ENCODE measurements at regions not wholly inside any gene's neighbourhood (a gene's known extent, or its start where the extent isn't known, plus 50 kb on each side); places are given as distances from the start of the nearest gene placed in this dataset.
A peak's percentile ranks its signal among the peaks of the same experiment; 100 is the strongest.

DNA sequence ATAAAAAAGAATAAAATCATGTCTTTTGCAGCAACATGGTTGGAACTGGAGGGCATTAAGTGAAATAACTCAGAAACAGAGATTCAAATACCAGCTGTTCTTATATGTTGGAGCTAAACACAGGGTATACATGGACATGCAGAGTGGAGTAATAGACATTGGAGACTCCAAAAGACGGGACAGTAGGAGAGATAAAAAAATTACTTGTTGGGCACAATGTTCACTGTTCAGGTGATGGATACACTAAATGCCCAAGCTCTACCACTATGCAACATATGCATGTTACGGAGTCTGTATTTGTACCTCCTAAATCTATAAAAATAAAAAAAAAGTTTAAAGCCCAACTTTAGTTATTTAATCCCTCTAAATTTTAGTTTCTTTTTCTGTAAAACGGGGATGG is 184.6 kb upstream of the TPK1 start:
- H3K4me3 ChIP-seq (ENCODE audit: low read depth, low read length): no peak overlapping the region
- no peak for TF ChIP-seq POLR2A (IDR thresholded peaks at IDR 0.05; ENCODE audit: extremely low read depth, insufficient read length)
- no peak for TF ChIP-seq MYC (IDR thresholded peaks at IDR 0.05; ENCODE audit: low read depth, low read length)
- TF ChIP-seq, protein P1, sequence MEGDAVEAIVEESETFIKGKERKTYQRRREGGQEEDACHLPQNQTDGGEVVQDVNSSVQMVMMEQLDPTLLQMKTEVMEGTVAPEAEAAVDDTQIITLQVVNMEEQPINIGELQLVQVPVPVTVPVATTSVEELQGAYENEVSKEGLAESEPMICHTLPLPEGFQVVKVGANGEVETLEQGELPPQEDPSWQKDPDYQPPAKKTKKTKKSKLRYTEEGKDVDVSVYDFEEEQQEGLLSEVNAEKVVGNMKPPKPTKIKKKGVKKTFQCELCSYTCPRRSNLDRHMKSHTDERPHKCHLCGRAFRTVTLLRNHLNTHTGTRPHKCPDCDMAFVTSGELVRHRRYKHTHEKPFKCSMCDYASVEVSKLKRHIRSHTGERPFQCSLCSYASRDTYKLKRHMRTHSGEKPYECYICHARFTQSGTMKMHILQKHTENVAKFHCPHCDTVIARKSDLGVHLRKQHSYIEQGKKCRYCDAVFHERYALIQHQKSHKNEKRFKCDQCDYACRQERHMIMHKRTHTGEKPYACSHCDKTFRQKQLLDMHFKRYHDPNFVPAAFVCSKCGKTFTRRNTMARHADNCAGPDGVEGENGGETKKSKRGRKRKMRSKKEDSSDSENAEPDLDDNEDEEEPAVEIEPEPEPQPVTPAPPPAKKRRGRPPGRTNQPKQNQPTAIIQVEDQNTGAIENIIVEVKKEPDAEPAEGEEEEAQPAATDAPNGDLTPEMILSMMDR (IDR thresholded peaks at IDR 0.05; ENCODE audit: low read depth, low read length): no peak
- TF ChIP-seq, protein P2, sequence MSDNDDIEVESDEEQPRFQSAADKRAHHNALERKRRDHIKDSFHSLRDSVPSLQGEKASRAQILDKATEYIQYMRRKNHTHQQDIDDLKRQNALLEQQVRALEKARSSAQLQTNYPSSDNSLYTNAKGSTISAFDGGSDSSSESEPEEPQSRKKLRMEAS (IDR thresholded peaks at IDR 0.05; ENCODE audit: low read depth, low read length): no peak
- DNase-seq (ENCODE audit: low read depth): no peak

DNA sequence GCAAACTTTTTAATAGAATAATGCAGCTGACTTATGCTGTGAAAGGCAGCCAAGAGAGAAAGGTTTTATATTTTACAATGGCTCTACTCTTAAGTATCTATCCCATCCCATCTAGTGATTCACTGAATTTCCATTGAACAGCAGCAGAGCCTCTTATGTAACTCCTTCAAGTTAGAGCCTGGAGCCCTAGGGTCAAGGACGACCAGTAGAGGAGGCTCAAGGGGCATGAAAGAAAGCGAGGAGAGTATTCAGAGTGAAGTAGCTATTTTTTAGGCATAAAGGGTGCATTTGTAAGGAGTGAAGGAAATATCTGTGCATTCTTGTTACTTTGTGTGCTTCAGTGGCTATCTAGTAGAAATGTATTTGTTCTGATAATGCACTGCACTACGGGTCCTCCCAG is 180.2 kb upstream of the TPK1 start:
- H3K4me3 ChIP-seq (ENCODE audit: low read depth, low read length): no peak overlapping the region
- TF ChIP-seq MYC (IDR thresholded peaks at IDR 0.05; ENCODE audit: low read depth, low read length) (no peak), POLR2A (IDR thresholded peaks at IDR 0.05; ENCODE audit: extremely low read depth, insufficient read length) (no peak)
- TF ChIP-seq, protein P2 (IDR thresholded peaks at IDR 0.05; ENCODE audit: low read depth, low read length): no peak
- TF ChIP-seq, protein P1 (IDR thresholded peaks at IDR 0.05; ENCODE audit: low read depth, low read length): peak; percentile 19
- DNase-seq (ENCODE audit: low read depth): peak; percentile 27

DNA sequence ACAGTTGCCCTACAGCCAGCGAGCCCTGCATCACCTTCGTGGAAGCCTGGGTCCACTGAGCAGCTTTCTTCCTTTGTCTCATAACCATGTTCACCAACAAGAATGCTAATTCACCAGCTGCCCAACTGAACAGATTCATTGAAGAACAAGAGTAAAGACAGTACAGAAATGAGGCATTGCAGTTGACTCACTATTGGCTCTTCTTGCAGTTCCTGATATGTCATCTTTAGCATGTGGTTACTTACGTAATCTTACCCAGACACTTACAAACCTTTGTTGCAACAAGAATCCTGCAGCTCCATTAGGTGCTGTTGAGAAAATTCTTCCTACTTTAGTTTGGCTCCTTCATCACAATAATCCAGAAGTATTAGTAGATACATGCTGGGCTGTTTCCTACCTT is 174.0 kb upstream of the TPK1 start:
- H3K4me3 ChIP-seq (ENCODE audit: low read depth, low read length): no peak overlapping the region
- peak; percentile 56 for DNase-seq (ENCODE audit: low read depth)
- TF ChIP-seq, protein P2 (IDR thresholded peaks at IDR 0.05; ENCODE audit: low read depth, low read length): no peak
- TF ChIP-seq POLR2A (IDR thresholded peaks at IDR 0.05; ENCODE audit: extremely low read depth, insufficient read length): no peak
- TF ChIP-seq, protein P1 (IDR thresholded peaks at IDR 0.05; ENCODE audit: low read depth, low read length): no peak
- TF ChIP-seq MYC (IDR thresholded peaks at IDR 0.05; ENCODE audit: low read depth, low read length): no peak

DNA sequence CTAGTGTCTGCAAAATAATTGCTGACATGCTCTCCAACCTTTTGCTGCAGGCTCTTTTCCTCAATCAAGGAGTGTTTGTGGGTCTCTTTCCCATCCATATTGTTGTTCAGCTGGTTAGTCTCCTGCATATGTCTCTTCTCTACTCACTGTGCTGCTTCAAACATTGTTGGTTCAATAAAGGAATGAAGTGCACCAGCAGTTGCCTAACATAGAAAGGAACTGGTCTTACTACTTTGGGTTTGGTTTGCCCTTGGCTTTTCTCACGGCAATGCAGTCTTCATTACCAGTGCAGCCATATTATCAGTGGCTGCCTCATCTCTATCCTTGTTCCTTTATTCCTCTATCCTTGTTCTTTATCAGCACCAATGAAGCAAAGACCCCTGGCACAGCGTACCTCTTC is 169.7 kb upstream of the TPK1 start:
- DNase-seq (ENCODE audit: low read depth): no peak
- TF ChIP-seq, protein P1 (IDR thresholded peaks at IDR 0.05; ENCODE audit: low read depth, low read length): no peak
- TF ChIP-seq MYC (IDR thresholded peaks at IDR 0.05; ENCODE audit: low read depth, low read length): no peak
- no peak for TF ChIP-seq POLR2A (IDR thresholded peaks at IDR 0.05; ENCODE audit: extremely low read depth, insufficient read length)
- TF ChIP-seq, protein P2 (IDR thresholded peaks at IDR 0.05; ENCODE audit: low read depth, low read length): no peak

DNA sequence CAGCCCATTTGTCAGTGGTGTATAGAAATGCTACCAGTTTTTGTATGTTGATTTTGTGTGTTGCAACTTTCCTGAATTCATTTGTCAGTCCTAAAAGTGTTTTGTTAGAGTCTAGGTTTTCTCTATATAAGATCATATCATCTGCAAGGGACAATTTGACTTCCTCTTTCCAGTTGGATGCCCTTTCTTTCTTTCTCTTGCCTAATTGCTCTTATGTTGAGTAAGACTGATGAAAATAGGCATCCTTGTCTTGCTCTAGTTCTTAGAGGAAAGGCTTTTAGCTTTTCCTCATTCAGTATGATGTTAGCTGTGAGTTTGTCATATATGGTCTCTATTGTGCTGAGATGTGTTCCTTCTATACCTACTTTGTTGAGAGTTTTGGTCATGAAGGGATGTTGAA is 161.7 kb upstream of the TPK1 start:
- TF ChIP-seq POLR2A (IDR thresholded peaks at IDR 0.05; ENCODE audit: extremely low read depth, insufficient read length): no peak
- TF ChIP-seq MYC (IDR thresholded peaks at IDR 0.05; ENCODE audit: low read depth, low read length): no peak
- TF ChIP-seq, protein P2 (IDR thresholded peaks at IDR 0.05; ENCODE audit: low read depth, low read length): no peak
- TF ChIP-seq, protein P1 (IDR thresholded peaks at IDR 0.05; ENCODE audit: low read depth, low read length): no peak
- peak; percentile 50 for DNase-seq (ENCODE audit: low read depth)
- H3K4me3 ChIP-seq (ENCODE audit: low read depth, low read length): no peak overlapping the region

More for the DNA sequence above, 169.7 kb upstream of the TPK1 start:
- no peak overlapping the region for H3K4me3 ChIP-seq (ENCODE audit: low read depth, low read length)

Data from NB4 (cell line).